Chondrocyte (in vitro differentiated cells): ENCODE measurements at regions not wholly inside any gene's neighbourhood (a gene's known extent, or its start where the extent isn't known, plus 50 kb on each side); places are given as distances from the start of the nearest gene placed in this dataset.

Experiments
- DNase-seq: peaks from one replicate; pipeline ENCODE4 v3.0.0; 2021; ENCODE audit warnings: mixed read lengths, low spot score
- H3K27ac Mint-ChIP-seq: one replicate; pipeline ENCODE4 v1.8.0; 2021; ENCODE audit warnings: mild to moderate bottlenecking, moderate library complexity, mixed read lengths; ENCODE audit not compliant: unreplicated experiment
- H3K27me3 Mint-ChIP-seq: 2 replicates; pipeline ENCODE4 v1.8.0; 2021; ENCODE audit warnings: low read depth, mixed read lengths
- H3K36me3 Mint-ChIP-seq: 2 replicates; pipeline ENCODE4 v1.8.0; 2021; ENCODE audit warnings: low read depth, mixed read lengths
- H3K4me1 Mint-ChIP-seq: 2 replicates; pipeline ENCODE4 v1.8.0; 2021; ENCODE audit warnings: low read depth, mild to moderate bottlenecking, mixed read lengths
- H3K4me3 Mint-ChIP-seq: one replicate; pipeline ENCODE4 v1.8.0; 2021; ENCODE audit warnings: mild to moderate bottlenecking, moderate library complexity, mixed read lengths; ENCODE audit not compliant: unreplicated experiment
- H3K9me3 Mint-ChIP-seq: 2 replicates; pipeline ENCODE4 v1.8.0; 2021; ENCODE audit warnings: low read depth, mixed read lengths
- CTCF ChIP-seq: fragments of 200-600 bp; sonication (generic); IDR thresholded peaks from 2 replicates; pipeline ENCODE4 v1.5.0; 2021; ENCODE audit warnings: antibody characterized with exemption, mild to moderate bottlenecking, moderate library complexity

- Mint-ChIP-seq H3K9me3 (peaks cover 5% of the 10 kb centered on the region), H3K4me1 (peaks cover 6% of the 10 kb centered on the region), H3K27ac (no peak overlapping the region), H3K4me3 (no peak overlapping the region), H3K36me3 (no peaks in the 10 kb centered on the region), H3K27me3 (no peaks in the 10 kb centered on the region)
- no peak for DNase-seq
- no peak for TF ChIP-seq CTCF
These were observed 67.8 kb upstream of the FAM83B start for GRCh38 chr6:54778731-54779130.

GRCh38 chr6:54784011-54784410, 62.6 kb upstream of the FAM83B start:
- H3K27ac Mint-ChIP-seq = no peak overlapping the region

DNA sequence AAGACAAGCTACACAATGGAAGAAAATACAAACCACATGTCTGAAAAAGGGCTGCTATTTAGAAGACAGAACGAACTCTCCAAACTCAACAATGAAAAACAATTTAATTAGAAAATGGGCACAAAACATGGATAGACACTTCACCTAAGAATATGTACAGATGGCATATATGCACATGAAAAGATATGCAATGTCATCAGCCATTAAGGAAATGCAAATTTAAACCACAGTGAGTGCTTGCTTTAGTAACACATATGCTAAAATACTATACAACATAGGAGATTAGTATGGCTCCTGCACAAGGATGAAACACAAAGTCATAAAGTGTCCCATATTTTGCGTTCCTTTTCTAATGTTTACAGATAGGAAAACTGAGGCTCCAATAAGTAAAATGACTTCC, 60.4 kb upstream of the FAM83B start:
- no peak overlapping the region for H3K4me3 Mint-ChIP-seq
- no peak overlapping the region for H3K27ac Mint-ChIP-seq
- DNase-seq = no peak
- no peaks in the 10 kb centered on the region for H3K4me1 Mint-ChIP-seq
- peaks cover 3% of the 10 kb centered on the region for H3K9me3 Mint-ChIP-seq
- H3K36me3 Mint-ChIP-seq = no peaks in the 10 kb centered on the region
- TF ChIP-seq CTCF = no peak
- H3K27me3 Mint-ChIP-seq = no peaks in the 10 kb centered on the region

More at GRCh38 chr6:54784011-54784410, 62.6 kb upstream of the FAM83B start:
- no peak for TF ChIP-seq CTCF
- no peak for DNase-seq
- Mint-ChIP-seq H3K4me3 (no peak overlapping the region), H3K36me3 (no peaks in the 10 kb centered on the region), H3K9me3 (peaks cover 3% of the 10 kb centered on the region), H3K4me1 (no peaks in the 10 kb centered on the region), H3K27me3 (no peaks in the 10 kb centered on the region)

- DNase-seq = no peak
- Mint-ChIP-seq H3K4me3 (no peak overlapping the region), H3K36me3 (no peaks in the 10 kb centered on the region), H3K27ac (no peak overlapping the region), H3K9me3 (peaks cover 3% of the 10 kb centered on the region), H3K27me3 (no peaks in the 10 kb centered on the region), H3K4me1 (no peaks in the 10 kb centered on the region)
- no peak for TF ChIP-seq CTCF
These were observed 58.7 kb upstream of the FAM83B start for GRCh38 chr6:54787825-54788224.
